DMS 273 treated with DMSO at 0.1 percent for 48 hours (cell line): ENCODE measurements at regions not wholly inside any gene's neighbourhood (a gene's known extent, or its start where the extent isn't known, plus 50 kb on each side); places are given as distances from the start of the nearest gene placed in this dataset.

Experiments used
- DNase-seq: peaks from one replicate; lab custom pipeline; 2025; lab: John Stamatoyannopoulos, UW

GRCh38 chr17:71157297-71157696, 963.5 kb upstream of the SOX9 start:
- DNase-seq = no peak

DNA sequence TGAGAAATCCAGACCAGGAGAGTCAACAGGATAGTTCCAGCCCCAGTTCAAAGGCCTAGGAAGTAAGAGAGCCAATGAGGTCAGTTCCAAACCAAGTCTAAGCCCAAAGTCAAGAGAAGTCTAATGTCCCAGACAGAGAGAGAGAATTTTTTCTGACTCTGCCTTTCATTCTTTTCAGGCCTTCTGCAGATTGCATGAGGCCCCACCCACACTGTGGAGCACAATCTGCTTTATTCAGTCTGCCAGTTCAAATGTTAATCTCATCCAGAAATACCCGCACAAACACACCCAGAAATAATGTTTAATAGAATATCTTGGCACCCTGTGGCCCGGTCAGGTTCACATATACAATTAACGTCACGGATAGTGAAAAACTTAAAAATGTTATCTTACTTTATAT, 962.4 kb upstream of the SOX9 start:
- no peak for DNase-seq

DNA sequence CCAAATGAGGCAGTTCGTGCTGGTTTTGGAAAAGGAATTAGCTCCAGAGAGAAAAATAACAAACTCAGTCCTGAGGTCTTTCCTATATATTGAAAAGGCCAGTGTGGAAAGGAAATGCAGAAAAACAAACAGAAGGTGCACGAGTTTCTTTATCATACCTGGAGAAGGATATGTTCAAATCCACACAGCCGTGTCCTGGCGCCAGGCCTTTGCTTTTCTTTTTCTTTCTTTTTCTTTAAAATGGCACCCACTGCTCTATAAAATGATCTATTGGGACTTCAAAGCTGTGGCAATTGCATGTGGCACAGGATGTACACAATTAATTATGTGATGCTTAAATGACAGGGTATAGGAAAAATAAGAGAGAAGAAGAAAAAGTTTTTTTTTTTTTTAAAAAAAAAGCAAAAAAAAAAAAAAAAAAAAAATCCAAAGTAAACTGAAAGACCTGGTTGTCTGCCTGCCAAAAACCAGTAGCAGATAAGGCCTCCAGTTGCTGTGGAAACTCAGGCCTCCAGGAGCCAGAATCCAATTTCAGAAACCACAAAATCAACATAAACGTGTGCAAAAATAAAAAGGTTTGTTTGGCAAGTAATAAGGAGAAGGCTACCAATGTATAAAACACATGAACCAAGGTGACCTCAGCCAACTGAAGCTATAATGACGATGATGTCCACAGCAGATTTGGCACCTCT, 957.6 kb upstream of the SOX9 start:
- DNase-seq = peak; percentile 68

DNA sequence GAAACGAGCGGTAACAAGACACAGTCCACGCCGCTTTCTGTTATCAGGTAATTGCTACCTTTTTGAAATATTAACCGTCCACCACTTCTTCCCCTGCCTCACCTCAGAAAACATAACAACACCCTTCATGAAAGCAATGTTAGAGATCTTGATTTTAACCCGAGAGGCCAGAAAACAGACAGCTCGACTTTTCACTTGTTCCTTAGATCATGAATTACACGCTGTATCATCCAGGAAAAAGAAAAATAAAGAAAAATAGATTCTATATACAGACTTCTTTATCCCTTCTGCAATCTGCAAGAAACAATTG, 957.1 kb upstream of the SOX9 start:
- no peak for DNase-seq

GRCh38 chr17:71164561-71164960, 956.3 kb upstream of the SOX9 start:
- no peak for DNase-seq

DNA sequence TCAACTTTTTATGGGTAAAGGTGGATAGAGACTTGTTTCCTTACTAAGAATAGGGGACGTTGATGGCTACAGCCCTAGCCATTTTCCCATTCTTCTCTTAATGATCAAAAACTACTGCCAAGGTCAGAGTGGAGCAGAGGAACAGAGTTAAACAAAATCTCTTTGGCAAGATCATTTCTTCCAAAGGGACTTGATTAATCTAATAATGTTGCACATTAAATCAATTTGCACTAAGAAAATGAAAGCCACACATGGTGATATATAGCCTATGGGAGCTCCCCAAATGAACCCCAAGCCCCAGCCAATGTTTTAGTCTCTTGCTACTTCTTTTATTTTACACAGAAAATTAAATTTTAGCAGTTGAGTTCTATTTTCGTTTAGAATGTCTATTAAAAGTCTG, 954.5 kb upstream of the SOX9 start:
- no peak for DNase-seq

GRCh38 chr17:71168053-71168741, 952.6 kb upstream of the SOX9 start:
- no peak for DNase-seq

DNA sequence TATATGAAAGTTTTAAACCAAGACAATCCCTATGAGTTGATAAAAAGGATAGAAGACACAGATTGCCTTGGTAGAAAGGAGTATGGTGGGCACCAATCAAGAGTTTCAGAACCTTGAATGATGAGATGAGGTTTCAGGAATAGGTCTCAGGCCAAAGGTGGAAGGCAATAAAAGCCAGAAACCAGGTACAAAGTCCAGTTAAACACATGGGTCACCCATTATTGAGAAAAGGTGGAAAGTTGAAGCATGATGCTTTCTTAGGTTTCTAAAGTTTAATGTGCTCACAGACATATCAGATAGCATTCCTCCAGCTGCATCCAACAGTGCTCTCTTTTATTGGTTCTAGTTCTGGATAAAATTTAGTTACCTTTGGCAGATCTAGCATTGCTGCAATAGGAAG, 950.8 kb upstream of the SOX9 start:
- DNase-seq = no peak

GRCh38 chr17:71171270-71171669, 949.5 kb upstream of the SOX9 start:
- DNase-seq = no peak

DNA sequence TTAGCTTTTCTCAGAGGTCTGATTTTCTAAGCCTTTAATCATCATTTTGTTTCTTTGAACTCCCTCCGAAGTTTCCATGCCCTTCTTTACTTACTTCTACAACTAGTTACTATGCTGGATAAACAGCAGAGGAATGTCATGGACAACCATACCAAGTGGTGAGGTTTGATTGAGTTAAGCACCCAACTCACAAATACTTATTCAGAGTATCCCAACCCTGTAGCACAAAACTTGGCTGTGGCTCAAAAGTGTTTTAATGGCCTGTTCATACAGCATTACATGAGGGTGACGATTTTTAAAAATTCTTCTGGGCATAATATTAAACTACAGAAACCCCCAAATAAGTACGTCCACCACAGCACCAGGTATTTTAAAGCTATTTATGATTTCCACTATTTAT, 946.8 kb upstream of the SOX9 start:
- no peak for DNase-seq

GRCh38 chr17:71176331-71176730, 944.5 kb upstream of the SOX9 start:
- no peak for DNase-seq

DNA sequence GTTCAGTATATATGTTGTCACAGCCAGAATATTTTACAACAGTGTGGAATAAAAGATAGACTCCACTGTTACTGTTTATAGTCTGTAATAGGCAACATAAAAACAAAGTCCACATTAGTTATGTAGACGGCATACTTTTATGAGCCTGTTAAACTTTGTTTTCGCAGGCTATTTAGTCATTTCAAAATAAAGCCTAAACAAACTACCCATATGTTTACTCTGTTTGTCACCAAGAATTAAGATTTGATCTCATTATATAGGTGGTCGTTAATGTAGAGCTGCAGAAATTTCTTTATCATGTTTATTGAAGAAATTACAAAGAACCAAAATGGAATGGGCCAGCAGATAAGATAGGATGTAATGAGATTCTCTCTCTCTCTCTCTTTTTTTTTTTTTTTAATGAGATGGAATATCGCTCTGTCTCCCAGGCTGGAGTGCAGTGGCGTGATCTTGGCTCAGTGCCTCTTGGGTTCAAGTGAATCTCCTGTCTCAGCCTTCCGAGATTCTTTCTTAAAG, 943.8 kb upstream of the SOX9 start:
- DNase-seq = no peak

DNA sequence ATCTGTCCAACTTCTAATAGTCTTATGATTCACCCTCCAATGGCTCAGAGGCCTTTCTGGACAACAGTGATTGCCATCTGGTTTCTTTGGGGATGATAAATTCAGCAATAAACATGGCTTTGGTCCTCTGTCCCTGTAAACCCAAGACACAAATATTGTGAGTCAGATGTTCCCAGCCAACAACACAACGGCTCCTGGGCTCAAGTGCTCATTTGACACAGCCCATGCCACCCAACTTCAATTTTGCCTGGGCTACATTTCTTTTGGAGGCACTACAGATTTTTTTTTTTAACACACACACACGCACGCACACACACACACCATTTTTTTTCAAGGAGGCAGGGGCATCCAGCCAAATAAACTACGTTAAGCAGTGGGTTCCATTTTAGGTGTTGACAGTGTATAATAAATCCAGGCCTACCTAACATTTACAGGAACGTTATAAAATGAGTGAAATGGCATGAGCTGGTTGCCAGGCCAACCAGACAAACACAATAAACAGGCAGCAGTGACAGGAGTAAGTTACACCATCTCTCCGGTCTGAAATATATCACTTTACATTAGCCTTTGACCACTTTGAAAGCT, 939.9 kb upstream of the SOX9 start:
- peak; percentile 11 for DNase-seq

- no peak for DNase-seq
Measured at GRCh38 chr17:71183066-71183660, 937.7 kb upstream of the SOX9 start.

- peak; percentile 46 for DNase-seq
Measured at GRCh38 chr17:71184716-71185115, 936.1 kb upstream of the SOX9 start.

- no peak for DNase-seq
Measured at GRCh38 chr17:71187145-71187878, 933.5 kb upstream of the SOX9 start.

- DNase-seq = no peak
Measured at GRCh38 chr17:71188811-71189492, 931.9 kb upstream of the SOX9 start.

- DNase-seq = no peak
Measured at GRCh38 chr17:71189493-71189831, 931.4 kb upstream of the SOX9 start.

- DNase-seq = no peak
Measured at GRCh38 chr17:71192039-71192555, 928.7 kb upstream of the SOX9 start.

GRCh38 chr17:71192848-71193247, 928.0 kb upstream of the SOX9 start:
- DNase-seq = no peak

- no peak for DNase-seq
Measured at GRCh38 chr17:71200597-71200996, 920.2 kb upstream of the SOX9 start.

DNA sequence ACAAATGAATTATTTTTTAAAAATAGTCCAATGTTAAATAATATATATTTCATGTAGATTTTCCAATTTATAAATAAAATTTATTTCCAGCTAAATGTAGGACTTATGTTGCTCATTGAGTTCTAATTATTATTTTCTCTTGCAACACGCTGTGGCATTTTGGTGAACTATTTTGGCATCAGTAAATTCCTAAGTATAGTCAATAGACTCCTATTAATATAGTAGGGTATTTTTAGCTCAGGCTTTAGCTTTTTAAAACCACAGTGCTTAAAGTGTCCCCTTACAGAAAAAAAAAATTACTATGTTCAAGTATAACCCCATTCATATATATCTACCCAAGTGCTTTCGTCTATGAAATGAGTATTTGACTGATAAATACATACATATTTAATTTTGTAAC, 919.2 kb upstream of the SOX9 start:
- no peak for DNase-seq
